Activated CD8-positive, alpha-beta T cell treated with anti-CD3 and anti-CD28 coated beads for 36 hours (primary cell): ENCODE measurements at regions not wholly inside any gene's neighbourhood (a gene's known extent, or its start where the extent isn't known, plus 50 kb on each side); places are given as distances from the start of the nearest gene placed in this dataset.

ENCODE experiments used
- ATAC-seq: fragments of 200-7000 bp; cut with Tn5 transposase; one replicate; pipeline ENCODE4 v1.10.0; 2021; ENCODE audit warnings: mild to moderate bottlenecking, moderate library complexity
- CTCF ChIA-PET: fragments of 350-600 bp; sonication (Branson Sonifier 250); formaldehyde crosslinking; loops from one replicate; lab custom pipeline; 2021; ENCODE audit warnings: antibody characterized with exemption; lab: Charles Lee
- POLR2A ChIA-PET: fragments of 350-600 bp; sonication (Branson Sonifier 250); formaldehyde crosslinking; loops from one replicate; lab custom pipeline; 2021; ENCODE audit warnings: antibody characterized with exemption; lab: Charles Lee
- DNase-seq: peaks from one replicate; pipeline ENCODE4 v3.0.0-alpha.2; 2020
- H3K27ac Mint-ChIP-seq: one replicate; pipeline ENCODE4 v1.8.0; 2021; ENCODE audit warnings: mild to moderate bottlenecking, mixed read lengths
- H3K27me3 Mint-ChIP-seq: one replicate; pipeline ENCODE4 v1.8.0; 2021; ENCODE audit warnings: mixed read lengths
- H3K36me3 Mint-ChIP-seq: one replicate; pipeline ENCODE4 v1.8.0; 2021; ENCODE audit warnings: low read depth, mixed read lengths
- H3K4me1 Mint-ChIP-seq: one replicate; pipeline ENCODE4 v1.8.0; 2021; ENCODE audit warnings: low read depth, mixed read lengths
- H3K4me3 Mint-ChIP-seq: one replicate; pipeline ENCODE4 v1.8.0; 2021; ENCODE audit warnings: mild to moderate bottlenecking, moderate library complexity, mixed read lengths
- H3K9me3 Mint-ChIP-seq: one replicate; pipeline ENCODE4 v1.8.0; 2021; ENCODE audit warnings: mixed read lengths
- CTCF ChIP-seq: fragments of 200-600 bp; IDR thresholded peaks from one replicate; pipeline ENCODE4 v1.8.0; 2022; ENCODE audit warnings: antibody characterized with exemption, mild to moderate bottlenecking
- intact Hi-C: fragments of 100-400 bp; cut with micrococcal nuclease; formaldehyde crosslinking; loops from one replicate; pipeline ENCODE4 v1.10.0; 2022

GRCh38 chr15:97459771-97460170 lies 500.7 kb upstream of the ARRDC4 start:
- no peak for TF ChIP-seq CTCF
- Mint-ChIP-seq H3K9me3 (peaks cover 3% of the 10 kb centered on the region), H3K27ac (no peak overlapping the region), H3K4me1 (no peaks in the 10 kb centered on the region), H3K27me3 (no peaks in the 10 kb centered on the region), H3K36me3 (no peaks in the 10 kb centered on the region), H3K4me3 (no peak overlapping the region)
- POLR2A ChIA-PET = no interaction called here
- CTCF ChIA-PET = no interaction called here
- DNase-seq (no peak), ATAC-seq (no peak)
- intact Hi-C loops = no loop called here

GRCh38 chr15:97461226-97461625 lies 499.3 kb upstream of the ARRDC4 start:
- ATAC-seq (no peak), DNase-seq (no peak)
- H3K27me3 Mint-ChIP-seq = no peaks in the 10 kb centered on the region
- no peaks in the 10 kb centered on the region for H3K4me1 Mint-ChIP-seq
- TF ChIP-seq CTCF = no peak
- peaks cover 4% of the 10 kb centered on the region for H3K9me3 Mint-ChIP-seq
- ChIA-PET CTCF (no interaction called here), POLR2A (no interaction called here)
- no peak overlapping the region for H3K4me3 Mint-ChIP-seq
- no peaks in the 10 kb centered on the region for H3K36me3 Mint-ChIP-seq
- H3K27ac Mint-ChIP-seq = no peak overlapping the region
- intact Hi-C loops = no loop called here

GRCh38 chr15:97463696-97464095 lies 496.8 kb upstream of the ARRDC4 start:
- no peak for ATAC-seq
- no peaks in the 10 kb centered on the region for H3K36me3 Mint-ChIP-seq
- no peak for DNase-seq
- H3K4me1 Mint-ChIP-seq = no peaks in the 10 kb centered on the region
- peaks cover 4% of the 10 kb centered on the region for H3K9me3 Mint-ChIP-seq
- ChIA-PET POLR2A (no interaction called here), CTCF (no interaction called here)
- H3K27me3 Mint-ChIP-seq = no peaks in the 10 kb centered on the region
- no peak overlapping the region for H3K4me3 Mint-ChIP-seq
- intact Hi-C loops = no loop called here
- H3K27ac Mint-ChIP-seq = no peak overlapping the region
- TF ChIP-seq CTCF = no peak

GRCh38 chr15:97470417-97470816 lies 490.1 kb upstream of the ARRDC4 start:
- H3K27ac Mint-ChIP-seq = no peak overlapping the region
- H3K4me3 Mint-ChIP-seq = no peak overlapping the region
- no peak for ATAC-seq
- DNase-seq = no peak
- intact Hi-C loops = no loop called here
- H3K36me3 Mint-ChIP-seq = no peaks in the 10 kb centered on the region
- POLR2A ChIA-PET = no interaction called here
- H3K9me3 Mint-ChIP-seq = peaks cover 1% of the 10 kb centered on the region
- CTCF ChIA-PET = no interaction called here
- H3K27me3 Mint-ChIP-seq = no peaks in the 10 kb centered on the region
- H3K4me1 Mint-ChIP-seq = no peaks in the 10 kb centered on the region
- no peak for TF ChIP-seq CTCF

- intact Hi-C loops = no loop called here
- DNase-seq = no peak
- no peaks in the 10 kb centered on the region for H3K36me3 Mint-ChIP-seq
- no peaks in the 10 kb centered on the region for H3K9me3 Mint-ChIP-seq
- H3K27ac Mint-ChIP-seq = no peak overlapping the region
- no peak for TF ChIP-seq CTCF
- no peaks in the 10 kb centered on the region for H3K27me3 Mint-ChIP-seq
- H3K4me1 Mint-ChIP-seq = no peaks in the 10 kb centered on the region
- POLR2A ChIA-PET = no interaction called here
- H3K4me3 Mint-ChIP-seq = no peak overlapping the region
- CTCF ChIA-PET = interaction anchor here (0.7 kb wide), 1 partner anchor 216 kb away, joined by 3 read pairs; no protein-coding TSS in a partner anchor
- no peak for ATAC-seq
Observed at GRCh38 chr15:97473627-97474026, 486.9 kb upstream of the ARRDC4 start.
